IMR-90 (cell line): ENCODE measurements at regions not wholly inside any gene's neighbourhood (a gene's known extent, or its start where the extent isn't known, plus 50 kb on each side); places are given as distances from the start of the nearest gene placed in this dataset.

ENCODE experiments used
- ATAC-seq: fragments of 200-7000 bp; cut with Tn5 transposase; 2 replicates; pipeline ENCODE4 v1.9.1; 2020; ENCODE audit warnings: low read depth, mild to moderate bottlenecking, moderate library complexity
- BruUV-seq: library from RNA; stranded (reverse); fragments of 400-500 nt; replicated peaks from 2 replicates; lab custom pipeline; 2021; lab: Mats Ljungman, UMichigan
- CTCF ChIA-PET: fragments of 300-600 bp; formaldehyde crosslinking; extraction: SDS; loops from one replicate; lab custom pipeline; 2021; ENCODE audit warnings: antibody characterized with exemption; lab: Yijun Ruan, JAX
- POLR2A ChIA-PET: fragments of 300-600 bp; sonication (Branson Sonifier 250); formaldehyde crosslinking; loops from one replicate; lab custom pipeline; 2022; ENCODE audit warnings: antibody characterized with exemption; ENCODE audit not compliant: unreplicated experiment; lab: Charles Lee
- DNase-seq: peaks from one replicate; pipeline ENCODE4 v3.0.0; 2013
- H2AFZ ChIP-seq: replicated peaks from 2 replicates; pipeline ENCODE3; 2013; ENCODE audit warnings: low read length, mild to moderate bottlenecking; ENCODE audit not compliant: poor library complexity
- H2AK5ac ChIP-seq: 2 replicates; pipeline ENCODE4 v1.6.1; 2013; ENCODE audit warnings: low read depth, low read length, inconsistent platforms
- H2AK9ac ChIP-seq: replicated peaks from 2 replicates; pipeline ENCODE3; 2013; ENCODE audit warnings: mild to moderate bottlenecking, low read depth, low read length, moderate library complexity; ENCODE audit not compliant: poor library complexity
- H2BK120ac ChIP-seq: 2 replicates; pipeline ENCODE4 v1.6.1; 2013; ENCODE audit warnings: low read depth, low read length, inconsistent platforms
- H2BK15ac ChIP-seq: 3 replicates; pipeline ENCODE4 v1.6.1; 2013; ENCODE audit warnings: low read depth, low read length, inconsistent platforms
- H2BK20ac ChIP-seq: 2 replicates; pipeline ENCODE4 v1.6.1; 2013; ENCODE audit warnings: low read depth, mild to moderate bottlenecking, inconsistent platforms, low read length, moderate library complexity
- H2BK5ac ChIP-seq: 2 replicates; pipeline ENCODE4 v1.6.1; 2013; ENCODE audit warnings: mild to moderate bottlenecking, low read depth, low read length, inconsistent platforms; ENCODE audit not compliant: poor library complexity, severe bottlenecking
- H3K14ac ChIP-seq: replicated peaks from 2 replicates; pipeline ENCODE4 v1.6.1; 2013; ENCODE audit warnings: low read depth, low read length, inconsistent platforms
- H3K18ac ChIP-seq: 2 replicates; pipeline ENCODE4 v1.6.1; 2013; ENCODE audit warnings: low read depth, low read length, control low read depth
- H3K23ac ChIP-seq: 2 replicates; pipeline ENCODE4 v1.6.1; 2013; ENCODE audit warnings: low read depth, low read length, inconsistent platforms
- H3K27ac ChIP-seq: 2 replicates; pipeline ENCODE4 v1.5.1; 2013; ENCODE audit warnings: mild to moderate bottlenecking, control low read depth, low read length; ENCODE audit not compliant: insufficient read depth
- H3K27me3 ChIP-seq: 2 replicates; pipeline ENCODE4 v1.6.1; 2013; ENCODE audit warnings: low read length; ENCODE audit not compliant: control insufficient read depth, insufficient read depth
- H3K36me3 ChIP-seq: 2 replicates; pipeline ENCODE4 v1.6.1; 2013; ENCODE audit warnings: low read length, mixed read lengths; ENCODE audit not compliant: control insufficient read depth, insufficient read depth
- H3K4ac ChIP-seq: 2 replicates; pipeline ENCODE4 v1.6.1; 2013; ENCODE audit warnings: low read depth, low read length, inconsistent platforms
- H3K4me1 ChIP-seq: 2 replicates; pipeline ENCODE4 v1.6.1; 2013; ENCODE audit warnings: low read length, mixed read lengths; ENCODE audit not compliant: control insufficient read depth, insufficient read depth
- H3K4me2 ChIP-seq: 2 replicates; pipeline ENCODE4 v1.6.1; 2013; ENCODE audit warnings: low read depth, mild to moderate bottlenecking, control low read depth, low read length, moderate library complexity
- H3K4me3 ChIP-seq: 2 replicates; pipeline ENCODE4 v1.5.1; 2013; ENCODE audit warnings: low read depth, mild to moderate bottlenecking, control low read depth, low read length, moderate library complexity; ENCODE audit not compliant: insufficient read depth
- H3K56ac ChIP-seq: 2 replicates; pipeline ENCODE4 v1.6.1; 2013; ENCODE audit warnings: low read length, inconsistent platforms; ENCODE audit not compliant: insufficient read depth; ENCODE audit errors: extremely low read depth
- H3K79me1 ChIP-seq, 2 experiments: 2 replicates each; pipeline ENCODE4 v1.6.1; 2013; ENCODE audit warnings: low read length in 2 of 2, inconsistent platforms in 1 of 2, low read depth in 1 of 2
- H3K9ac ChIP-seq: 2 replicates; pipeline ENCODE4 v1.6.1; 2013; ENCODE audit warnings: low read depth, low read length, control low read depth
- H3K9me1 ChIP-seq: 2 replicates; pipeline ENCODE4 v1.6.1; 2013; ENCODE audit warnings: low read length, inconsistent platforms; ENCODE audit not compliant: insufficient read depth
- H3K9me3 ChIP-seq: 2 replicates; pipeline ENCODE4 v1.6.1; 2013; ENCODE audit warnings: low read length; ENCODE audit not compliant: control insufficient read depth, insufficient read depth
- H4K20me1 ChIP-seq: 2 replicates; pipeline ENCODE4 v1.6.1; 2013; ENCODE audit warnings: low read length, inconsistent platforms; ENCODE audit not compliant: insufficient read depth
- H4K5ac ChIP-seq: 2 replicates; pipeline ENCODE4 v1.6.1; 2013; ENCODE audit warnings: mild to moderate bottlenecking, low read depth, low read length, control low read depth
- H4K8ac ChIP-seq, 2 experiments: 2 replicates each; pipeline ENCODE4 v1.6.1; 2013; ENCODE audit warnings: low read depth in 2 of 2, low read length in 2 of 2, control low read depth in 1 of 2, inconsistent platforms in 1 of 2
- H4K91ac ChIP-seq: 2 replicates; pipeline ENCODE4 v1.6.1; 2013; ENCODE audit warnings: low read depth, low read length, inconsistent platforms; ENCODE audit not compliant: insufficient read depth
- BHLHE40 ChIP-seq: fragments of 150-350 bp; IDR thresholded peaks from 2 replicates; pipeline ENCODE4 v1.6.1; 2016; ENCODE audit warnings: mild to moderate bottlenecking, low read depth, low read length
- CEBPB ChIP-seq: IDR thresholded peaks from 2 replicates; pipeline ENCODE4 v1.6.1; 2012; ENCODE audit warnings: low read depth, low read length, improper control_type of control experiment
- CHD1 ChIP-seq: IDR thresholded peaks from 2 replicates; pipeline ENCODE4 v1.6.1; 2012; ENCODE audit warnings: low read depth, low read length, improper control_type of control experiment
- CTCF ChIP-seq: conservative IDR thresholded peaks from 2 replicates; pipeline ENCODE4 v1.5.1; 2012; ENCODE audit warnings: mild to moderate bottlenecking, low read depth, low read length, improper control_type of control experiment
- ELK1 ChIP-seq: fragments of 150-350 bp; IDR thresholded peaks from 2 replicates; pipeline ENCODE4 v1.6.1; 2016; ENCODE audit warnings: low read depth, mild to moderate bottlenecking, low read length, moderate library complexity, borderline replicate concordance
- FOS ChIP-seq: fragments of 150-350 bp; IDR thresholded peaks from 2 replicates; pipeline ENCODE4 v1.6.1; 2016; ENCODE audit warnings: low read depth, low read length
- MAFK ChIP-seq: IDR thresholded peaks from 2 replicates; pipeline ENCODE4 v1.6.1; 2012; ENCODE audit warnings: low read depth, low read length, improper control_type of control experiment
- MAZ ChIP-seq: IDR thresholded peaks from 2 replicates; pipeline ENCODE4 v1.6.1; 2012; ENCODE audit warnings: low read depth, mild to moderate bottlenecking, low read length, improper control_type of control experiment, moderate library complexity, borderline replicate concordance
- MXI1 ChIP-seq: IDR thresholded peaks from 2 replicates; pipeline ENCODE4 v1.6.1; 2012; ENCODE audit warnings: low read depth, mild to moderate bottlenecking, low read length, moderate library complexity, borderline replicate concordance
- NFE2L2 ChIP-seq: fragments of 150-350 bp; IDR thresholded peaks from 2 replicates; pipeline ENCODE4 v1.6.1; 2016; ENCODE audit warnings: low read depth, mild to moderate bottlenecking, low read length
- POLR2A ChIP-seq: IDR thresholded peaks from 2 replicates; pipeline ENCODE4 v1.6.1; 2012; ENCODE audit warnings: mild to moderate bottlenecking, low read depth, low read length
- RAD21 ChIP-seq: IDR thresholded peaks from 2 replicates; pipeline ENCODE4 v1.6.1; 2012; ENCODE audit warnings: low read length, improper control_type of control experiment
- RCOR1 ChIP-seq: IDR thresholded peaks from 2 replicates; pipeline ENCODE4 v1.6.1; 2012; ENCODE audit warnings: mild to moderate bottlenecking, low read length, improper control_type of control experiment; ENCODE audit not compliant: insufficient replicate concordance
- RFX5 ChIP-seq: IDR thresholded peaks from 2 replicates; pipeline ENCODE4 v1.8.0; 2012; ENCODE audit warnings: low read depth, mild to moderate bottlenecking, low read length, moderate library complexity
- SMC3 ChIP-seq: fragments of 150-350 bp; IDR thresholded peaks from 2 replicates; pipeline ENCODE4 v1.6.1; 2016; ENCODE audit warnings: low read depth, mild to moderate bottlenecking, antibody characterized with exemption, low read length, moderate library complexity
- USF2 ChIP-seq: fragments of 150-350 bp; IDR thresholded peaks from 2 replicates; pipeline ENCODE4 v1.6.1; 2017; ENCODE audit warnings: mild to moderate bottlenecking, antibody characterized with exemption, low read length, low read depth
- WGBS, 2 experiments: methylation state at CpG; one replicate each; pipeline versions ENCODE4 v1.1.5 to v1.1.7; 2013; ENCODE audit warnings: missing lambda C conversion rate in 2 of 2; ENCODE audit not compliant: insufficient read length in 1 of 2; ENCODE audit errors: extremely low coverage in 2 of 2; 5-methylcytosine and 5-hydroxymethylcytosine counted together
- dilution Hi-C: fragments of 300-500 bp; cut with HindIII; formaldehyde crosslinking; loops from one replicate; pipeline ENCODE4 v1.14.3; 2018; ENCODE audit warnings: low sequenced_read_pairs; ENCODE audit not compliant: unreplicated experiment
- in situ Hi-C: fragments of 300-500 bp; cut with MboI; formaldehyde crosslinking; loops from 3 replicates; pipeline ENCODE4 v1.14.3; 2019; ENCODE audit warnings: low sequenced_read_pairs, inconsistent platforms, mixed read lengths
- intact Hi-C: fragments of 100-400 bp; cut with micrococcal nuclease; formaldehyde crosslinking; loops from 2 replicates; pipeline ENCODE4 v1.10.0; 2022

- dilution Hi-C loops (no loop called here), in situ Hi-C loops (no loop called here), intact Hi-C loops (no loop called here)
- WGBS, 2 experiments: no CpG with 5 or more reads among the region's 6 CpGs
- H3K9me1 ChIP-seq: no peaks in the 10 kb centered on the region
- H2BK20ac ChIP-seq: no peak overlapping the region
- no peak overlapping the region for H3K9ac ChIP-seq
- no peak overlapping the region for H3K18ac ChIP-seq
- H3K4ac ChIP-seq: no peak overlapping the region
- no peaks in the 10 kb centered on the region for H3K79me1 ChIP-seq
- H2BK120ac ChIP-seq: no peak overlapping the region
- no peak overlapping the region for H3K23ac ChIP-seq
- no peak overlapping the region for H2BK5ac ChIP-seq
- H4K8ac ChIP-seq: no peak overlapping the region
- H4K91ac ChIP-seq: no peak overlapping the region
- no peaks in the 10 kb centered on the region for H4K20me1 ChIP-seq
- peaks cover 3% of the 10 kb centered on the region for H3K4me1 ChIP-seq
- no peak overlapping the region for H2AFZ ChIP-seq
- no peak overlapping the region for H3K56ac ChIP-seq
- BruUV-seq: no TSS peak
- H3K27ac ChIP-seq: no peak overlapping the region
- ATAC-seq: no peak
- CTCF ChIA-PET: no interaction called here
- H3K36me3 ChIP-seq: no peaks in the 10 kb centered on the region
- no peaks in the 10 kb centered on the region for H3K27me3 ChIP-seq
- POLR2A ChIA-PET: no interaction called here
- no peak overlapping the region for H2AK9ac ChIP-seq
- DNase-seq: no peak
- no peak overlapping the region for H3K14ac ChIP-seq
- H3K4me3 ChIP-seq: no peak overlapping the region
- H2BK15ac ChIP-seq: no peak overlapping the region
- TF ChIP-seq RFX5 (no peak), MXI1 (no peak), RAD21 (no peak), NFE2L2 (no peak), CEBPB (no peak), RCOR1 (no peak), SMC3 (no peak), FOS (no peak), POLR2A (no peak), CTCF (no peak), MAZ (no peak), MAFK (no peak), ELK1 (no peak), BHLHE40 (no peak), CHD1 (no peak), USF2 (no peak)
- no peaks in the 10 kb centered on the region for H3K9me3 ChIP-seq
- no peak overlapping the region for H2AK5ac ChIP-seq
- no peak overlapping the region for H3K4me2 ChIP-seq
- no peak overlapping the region for H4K5ac ChIP-seq
Observed at GRCh38 chr21:28834335-28835238, 158.1 kb downstream of the LTN1 start.
